ENCODE measurements at regions not wholly inside any gene's neighbourhood (a gene's known extent, or its start where the extent isn't known, plus 50 kb on each side); places are given as distances from the start of the nearest gene placed in this dataset.

- no peak for DNase-seq (ENCODE audit: low spot score in 2 of 2)
- H3K4me1 ChIP-seq: no peaks in the 10 kb centered on the region
- 57 to 75% methylated on average over 1 of the region's 1 CpG for WGBS, 2 donors
- TF ChIP-seq EP300 (IDR thresholded peaks at IDR 0.05): no peak
- no peaks in the 10 kb centered on the region for H3K36me3 ChIP-seq
- no peak overlapping the region for H3K4me3 ChIP-seq
- no peak overlapping the region for H3K27ac ChIP-seq
- no peaks in the 10 kb centered on the region for H3K27me3 ChIP-seq
- peaks cover 0 to 3% (median 0%) of the 10 kb centered on the region in 4 donors for H3K9me3 ChIP-seq
Observed at GRCh38 chr4:71081192-71081591, 87.7 kb downstream of the DCK start.

- Histone ChIP-seq H3K27me3 (no peaks in the 10 kb centered on the region), H3K27ac (no peak overlapping the region), H3K9me3 (peaks cover 0 to 4% (median 0%) of the 10 kb centered on the region in 4 donors), H3K36me3 (no peaks in the 10 kb centered on the region), H3K4me3 (no peak overlapping the region), H3K4me1 (no peaks in the 10 kb centered on the region)
- WGBS, 2 donors: 69 to 72% methylated on average over 1 of the region's 1 CpG
- no peak for TF ChIP-seq CTCF (IDR thresholded peaks at IDR 0.05)
- no peak for TF ChIP-seq EP300 (IDR thresholded peaks at IDR 0.05)
- no peak for TF ChIP-seq POLR2A (IDR thresholded peaks at IDR 0.05)
- DNase-seq (ENCODE audit: low spot score in 2 of 2): no peak
Observed at GRCh38 chr4:71093745-71094144, 100.3 kb downstream of the DCK start.

GRCh38 chr4:71094201-71094600 lies 100.8 kb downstream of the DCK start:
- no peaks in the 10 kb centered on the region for H3K36me3 ChIP-seq
- no peak overlapping the region for H3K4me3 ChIP-seq
- no peaks in the 10 kb centered on the region for H3K4me1 ChIP-seq
- H3K27ac ChIP-seq: no peak overlapping the region
- peaks cover 0 to 4% (median 0%) of the 10 kb centered on the region in 4 donors for H3K9me3 ChIP-seq
- H3K27me3 ChIP-seq: no peaks in the 10 kb centered on the region
- no peak for DNase-seq (ENCODE audit: low spot score in 2 of 2)
- TF ChIP-seq EP300 (IDR thresholded peaks at IDR 0.05): no peak
- TF ChIP-seq POLR2A (IDR thresholded peaks at IDR 0.05): no peak
- no peak for TF ChIP-seq CTCF (IDR thresholded peaks at IDR 0.05)

GRCh38 chr4:71095141-71095540 lies 101.7 kb downstream of the DCK start:
- H3K4me1 ChIP-seq: no peaks in the 10 kb centered on the region
- no peaks in the 10 kb centered on the region for H3K27me3 ChIP-seq
- no peak for TF ChIP-seq CTCF (IDR thresholded peaks at IDR 0.05)
- no peak for TF ChIP-seq POLR2A (IDR thresholded peaks at IDR 0.05)
- TF ChIP-seq EP300 (IDR thresholded peaks at IDR 0.05): no peak
- no peak for DNase-seq (ENCODE audit: low spot score in 2 of 2)
- H3K27ac ChIP-seq: no peak overlapping the region
- no peaks in the 10 kb centered on the region for H3K36me3 ChIP-seq
- WGBS, 2 donors: 91% methylated on average over 2 of the region's 2 CpGs
- H3K4me3 ChIP-seq: peak overlapping the region in 1 of 4 donors; percentile 3
- peaks cover 0 to 3% (median 0%) of the 10 kb centered on the region in 4 donors for H3K9me3 ChIP-seq

- peak overlapping the region in 1 of 4 donors; percentile 3 for H3K4me3 ChIP-seq
- WGBS, 2 donors: 93 to 97% methylated on average over 1 of the region's 1 CpG
- H3K36me3 ChIP-seq: no peaks in the 10 kb centered on the region
- H3K27ac ChIP-seq: no peak overlapping the region
- no peaks in the 10 kb centered on the region for H3K9me3 ChIP-seq
- H3K4me1 ChIP-seq: no peaks in the 10 kb centered on the region
- no peaks in the 10 kb centered on the region for H3K27me3 ChIP-seq
- DNase-seq (ENCODE audit: low spot score in 2 of 2): no peak
- no peak for TF ChIP-seq EP300 (IDR thresholded peaks at IDR 0.05)
Observed at GRCh38 chr4:71095545-71095944, 102.1 kb downstream of the DCK start.

GRCh38 chr4:71107726-71108125 lies 114.3 kb downstream of the DCK start:
- Histone ChIP-seq H3K4me3 (no peak overlapping the region), H3K9me3 (no peaks in the 10 kb centered on the region), H3K27me3 (no peaks in the 10 kb centered on the region), H3K4me1 (no peaks in the 10 kb centered on the region), H3K27ac (no peak overlapping the region), H3K36me3 (no peaks in the 10 kb centered on the region)
- DNase-seq (ENCODE audit: low spot score in 2 of 2): no peak
- WGBS, 2 donors: 66 to 68% methylated on average over 2 of the region's 2 CpGs
- no peak for TF ChIP-seq POLR2A (IDR thresholded peaks at IDR 0.05)
- no peak for TF ChIP-seq EP300 (IDR thresholded peaks at IDR 0.05)
- TF ChIP-seq CTCF (IDR thresholded peaks at IDR 0.05): no peak

Measured in tibial nerve (tissue), 4 donors.